ENCODE measurements at regions not wholly inside any gene's neighbourhood (a gene's known extent, or its start where the extent isn't known, plus 50 kb on each side); places are given as distances from the start of the nearest gene placed in this dataset.

- Mint-ChIP-seq H3K9me3 (peaks cover 3% of the 10 kb centered on the region), H3K4me1 (no peaks in the 10 kb centered on the region), H3K4me3 (no peak overlapping the region), H3K27me3 (no peaks in the 10 kb centered on the region), H3K36me3 (no peaks in the 10 kb centered on the region), H3K27ac (no peak overlapping the region)
- DNase-seq: no peak
Measured at GRCh38 chr16:51429041-51429440, 278.0 kb upstream of the SALL1 start.

- Mint-ChIP-seq H3K27me3 (no peaks in the 10 kb centered on the region), H3K4me3 (no peak overlapping the region), H3K27ac (no peak overlapping the region), H3K9me3 (peaks cover 3% of the 10 kb centered on the region), H3K4me1 (no peaks in the 10 kb centered on the region), H3K36me3 (no peaks in the 10 kb centered on the region)
- no peak for DNase-seq
Measured at GRCh38 chr16:51427085-51427484, 276.0 kb upstream of the SALL1 start.

- Mint-ChIP-seq H3K4me1 (no peaks in the 10 kb centered on the region), H3K9me3 (peaks cover 3% of the 10 kb centered on the region), H3K4me3 (no peak overlapping the region), H3K36me3 (no peaks in the 10 kb centered on the region), H3K27me3 (no peaks in the 10 kb centered on the region), H3K27ac (no peak overlapping the region)
- DNase-seq: no peak
Measured at GRCh38 chr16:51426276-51426675, 275.2 kb upstream of the SALL1 start.

GRCh38 chr16:51420247-51420646 is 269.2 kb upstream of the SALL1 start:
- DNase-seq: no peak
- no peak overlapping the region for H3K27ac Mint-ChIP-seq
- H3K36me3 Mint-ChIP-seq: no peaks in the 10 kb centered on the region
- no peaks in the 10 kb centered on the region for H3K9me3 Mint-ChIP-seq
- H3K4me3 Mint-ChIP-seq: no peak overlapping the region
- H3K4me1 Mint-ChIP-seq: no peaks in the 10 kb centered on the region
- no peaks in the 10 kb centered on the region for H3K27me3 Mint-ChIP-seq

GRCh38 chr16:51419768-51420167 is 268.7 kb upstream of the SALL1 start:
- no peak overlapping the region for H3K27ac Mint-ChIP-seq
- no peak for DNase-seq
- H3K27me3 Mint-ChIP-seq: no peaks in the 10 kb centered on the region
- H3K4me1 Mint-ChIP-seq: no peaks in the 10 kb centered on the region
- no peak overlapping the region for H3K4me3 Mint-ChIP-seq
- H3K36me3 Mint-ChIP-seq: no peaks in the 10 kb centered on the region
- no peaks in the 10 kb centered on the region for H3K9me3 Mint-ChIP-seq

- Mint-ChIP-seq H3K27ac (no peak overlapping the region), H3K4me1 (no peaks in the 10 kb centered on the region), H3K36me3 (no peaks in the 10 kb centered on the region), H3K4me3 (no peak overlapping the region), H3K9me3 (no peaks in the 10 kb centered on the region), H3K27me3 (no peaks in the 10 kb centered on the region)
- DNase-seq: no peak
Measured at GRCh38 chr16:51418258-51418657, 267.2 kb upstream of the SALL1 start.

GRCh38 chr16:51416926-51417325 is 265.9 kb upstream of the SALL1 start:
- Mint-ChIP-seq H3K27ac (no peak overlapping the region), H3K4me1 (no peaks in the 10 kb centered on the region), H3K9me3 (no peaks in the 10 kb centered on the region)

GRCh38 chr16:51410125-51410524 is 259.1 kb upstream of the SALL1 start:
- H3K9me3 Mint-ChIP-seq: no peaks in the 10 kb centered on the region
- no peak overlapping the region for H3K27ac Mint-ChIP-seq
- H3K36me3 Mint-ChIP-seq: no peaks in the 10 kb centered on the region
- H3K4me3 Mint-ChIP-seq: no peak overlapping the region
- H3K4me1 Mint-ChIP-seq: no peaks in the 10 kb centered on the region
- H3K27me3 Mint-ChIP-seq: no peaks in the 10 kb centered on the region
- no peak for DNase-seq

More at GRCh38 chr16:51416926-51417325, 265.9 kb upstream of the SALL1 start:
- no peaks in the 10 kb centered on the region for H3K27me3 Mint-ChIP-seq
- no peak for DNase-seq
- no peaks in the 10 kb centered on the region for H3K36me3 Mint-ChIP-seq
- H3K4me3 Mint-ChIP-seq: no peak overlapping the region

GRCh38 chr16:51409001-51409675 is 258.1 kb upstream of the SALL1 start:
- Mint-ChIP-seq H3K27ac (no peak overlapping the region), H3K36me3 (no peaks in the 10 kb centered on the region)

GRCh38 chr16:51408357-51408756 is 257.3 kb upstream of the SALL1 start:
- Mint-ChIP-seq H3K4me1 (no peaks in the 10 kb centered on the region), H3K27me3 (no peaks in the 10 kb centered on the region), H3K27ac (no peak overlapping the region), H3K9me3 (peaks cover 3% of the 10 kb centered on the region), H3K4me3 (no peak overlapping the region), H3K36me3 (no peaks in the 10 kb centered on the region)
- DNase-seq: no peak

More at GRCh38 chr16:51409001-51409675, 258.1 kb upstream of the SALL1 start:
- H3K9me3 Mint-ChIP-seq: no peaks in the 10 kb centered on the region
- no peak overlapping the region for H3K4me3 Mint-ChIP-seq
- H3K27me3 Mint-ChIP-seq: no peaks in the 10 kb centered on the region
- no peaks in the 10 kb centered on the region for H3K4me1 Mint-ChIP-seq
- DNase-seq: no peak

GRCh38 chr16:51407921-51408320 is 256.9 kb upstream of the SALL1 start:
- Mint-ChIP-seq H3K36me3 (no peaks in the 10 kb centered on the region), H3K9me3 (peaks cover 3% of the 10 kb centered on the region), H3K4me1 (no peaks in the 10 kb centered on the region), H3K4me3 (no peak overlapping the region), H3K27me3 (no peaks in the 10 kb centered on the region), H3K27ac (no peak overlapping the region)
- DNase-seq: no peak

GRCh38 chr16:51407199-51407598 is 256.1 kb upstream of the SALL1 start:
- Mint-ChIP-seq H3K27ac (no peak overlapping the region), H3K4me3 (no peak overlapping the region), H3K27me3 (no peaks in the 10 kb centered on the region), H3K9me3 (peaks cover 3% of the 10 kb centered on the region), H3K36me3 (no peaks in the 10 kb centered on the region), H3K4me1 (no peaks in the 10 kb centered on the region)
- DNase-seq: no peak

GRCh38 chr16:51405361-51405760 is 254.3 kb upstream of the SALL1 start:
- Mint-ChIP-seq H3K27ac (no peak overlapping the region), H3K27me3 (no peaks in the 10 kb centered on the region), H3K9me3 (peaks cover 3% of the 10 kb centered on the region), H3K4me3 (no peak overlapping the region), H3K4me1 (no peaks in the 10 kb centered on the region), H3K36me3 (no peaks in the 10 kb centered on the region)
- no peak for DNase-seq

GRCh38 chr16:51404386-51404785 is 253.3 kb upstream of the SALL1 start:
- Mint-ChIP-seq H3K4me3 (no peak overlapping the region), H3K4me1 (no peaks in the 10 kb centered on the region), H3K9me3 (peaks cover 3% of the 10 kb centered on the region), H3K27ac (no peak overlapping the region), H3K27me3 (no peaks in the 10 kb centered on the region), H3K36me3 (no peaks in the 10 kb centered on the region)
- DNase-seq: no peak

- H3K36me3 Mint-ChIP-seq: no peaks in the 10 kb centered on the region
Measured at GRCh38 chr16:51402785-51403184, 251.7 kb upstream of the SALL1 start.

GRCh38 chr16:51402298-51402697 is 251.2 kb upstream of the SALL1 start:
- Mint-ChIP-seq H3K27me3 (no peaks in the 10 kb centered on the region), H3K27ac (no peak overlapping the region), H3K4me3 (no peak overlapping the region), H3K9me3 (peaks cover 3% of the 10 kb centered on the region), H3K4me1 (no peaks in the 10 kb centered on the region), H3K36me3 (no peaks in the 10 kb centered on the region)
- DNase-seq: no peak

More at GRCh38 chr16:51402785-51403184, 251.7 kb upstream of the SALL1 start:
- H3K4me1 Mint-ChIP-seq: no peaks in the 10 kb centered on the region
- H3K27ac Mint-ChIP-seq: no peak overlapping the region
- peaks cover 3% of the 10 kb centered on the region for H3K9me3 Mint-ChIP-seq
- no peak for DNase-seq
- H3K27me3 Mint-ChIP-seq: no peaks in the 10 kb centered on the region
- no peak overlapping the region for H3K4me3 Mint-ChIP-seq

Measured in activated naive CD8-positive, alpha-beta T cell treated with anti-CD3 and anti-CD28 coated beads for 36 hours (primary cell).